ENCODE measurements at regions not wholly inside any gene's neighbourhood (a gene's known extent, or its start where the extent isn't known, plus 50 kb on each side); places are given as distances from the start of the nearest gene placed in this dataset.

- no peak for DNase-seq (ENCODE audit: low spot score)
- H3K27ac ChIP-seq = no peak overlapping the region
- no peak overlapping the region for H3K4me2 ChIP-seq
- H3K9me2 ChIP-seq (replicated peaks; ENCODE audit: insufficient read depth) = no peaks in the 10 kb centered on the region
- no peaks in the 10 kb centered on the region for H3K9me3 ChIP-seq (ENCODE audit: low read depth)
- no peaks in the 10 kb centered on the region for H3K27me3 ChIP-seq
- no peak overlapping the region for H3K4me3 ChIP-seq
- peaks cover 7% of the 10 kb centered on the region for H3K4me1 ChIP-seq (ENCODE audit: insufficient read depth)
- H3K79me2 ChIP-seq = no peaks in the 10 kb centered on the region
- H3K36me3 ChIP-seq (replicated peaks; ENCODE audit: insufficient read depth, low read depth) = no peaks in the 10 kb centered on the region
- H2AFZ ChIP-seq = no peak overlapping the region
- H4K20me1 ChIP-seq (ENCODE audit: insufficient read depth, poor library complexity, severe bottlenecking) = no peaks in the 10 kb centered on the region
- TF ChIP-seq CTCF (IDR thresholded peaks at IDR 0.05; ENCODE audit: poor library complexity) (no peak), EZH2phosphoT487 (IDR thresholded peaks at IDR 0.05; ENCODE audit: low read depth, severe bottlenecking, unreplicated experiment) (no peak), EZH2 (IDR thresholded peaks at IDR 0.05; ENCODE audit: borderline replicate concordance) (no peak)
- WGBS (ENCODE audit: low lambda C conversion rate, missing lambda C conversion rate) = 86% methylated on average over 4 of the region's 4 CpGs
Observed at GRCh38 chr2:198232281-198232680, 427.9 kb downstream of the PLCL1 start.

GRCh38 chr2:198231562-198231961 is 427.2 kb downstream of the PLCL1 start:
- Histone ChIP-seq H4K20me1 (ENCODE audit: insufficient read depth, poor library complexity, severe bottlenecking) (no peaks in the 10 kb centered on the region), H3K9me3 (ENCODE audit: low read depth) (no peaks in the 10 kb centered on the region), H3K9me2 (replicated peaks; ENCODE audit: insufficient read depth) (no peaks in the 10 kb centered on the region), H3K27ac (no peak overlapping the region), H3K79me2 (no peaks in the 10 kb centered on the region), H3K36me3 (replicated peaks; ENCODE audit: insufficient read depth, low read depth) (no peaks in the 10 kb centered on the region), H3K4me3 (no peak overlapping the region), H3K27me3 (no peaks in the 10 kb centered on the region), H3K4me2 (no peak overlapping the region), H3K4me1 (ENCODE audit: insufficient read depth) (peaks cover 7% of the 10 kb centered on the region), H2AFZ (no peak overlapping the region)
- WGBS (ENCODE audit: low lambda C conversion rate, missing lambda C conversion rate) = 100% methylated on average over 1 of the region's 1 CpG
- TF ChIP-seq EZH2 (IDR thresholded peaks at IDR 0.05; ENCODE audit: borderline replicate concordance) = no peak
- no peak for TF ChIP-seq CTCF (IDR thresholded peaks at IDR 0.05; ENCODE audit: poor library complexity)
- no peak for TF ChIP-seq EZH2phosphoT487 (IDR thresholded peaks at IDR 0.05; ENCODE audit: low read depth, severe bottlenecking, unreplicated experiment)
- no peak for DNase-seq (ENCODE audit: low spot score)

- Histone ChIP-seq H3K4me2 (no peak overlapping the region), H3K27me3 (no peaks in the 10 kb centered on the region), H2AFZ (no peak overlapping the region), H3K36me3 (replicated peaks; ENCODE audit: insufficient read depth, low read depth) (no peaks in the 10 kb centered on the region), H3K9me2 (replicated peaks; ENCODE audit: insufficient read depth) (no peaks in the 10 kb centered on the region), H3K4me1 (ENCODE audit: insufficient read depth) (no peaks in the 10 kb centered on the region), H3K27ac (no peak overlapping the region), H4K20me1 (ENCODE audit: insufficient read depth, poor library complexity, severe bottlenecking) (no peaks in the 10 kb centered on the region), H3K4me3 (no peak overlapping the region), H3K79me2 (no peaks in the 10 kb centered on the region), H3K9me3 (ENCODE audit: low read depth) (no peaks in the 10 kb centered on the region)
- whole genome bisulfite sequencing (ENCODE audit: low lambda C conversion rate, missing lambda C conversion rate) = 77% methylated on average over 4 of the region's 4 CpGs
- DNase-seq (ENCODE audit: low spot score) = no peak
- TF ChIP-seq EZH2 (IDR thresholded peaks at IDR 0.05; ENCODE audit: borderline replicate concordance) = no peak
- no peak for TF ChIP-seq EZH2phosphoT487 (IDR thresholded peaks at IDR 0.05; ENCODE audit: low read depth, severe bottlenecking, unreplicated experiment)
Observed at GRCh38 chr2:198220763-198221610, 416.6 kb downstream of the PLCL1 start.

- Histone ChIP-seq H3K9me3 (ENCODE audit: low read depth) (no peaks in the 10 kb centered on the region), H3K4me3 (no peak overlapping the region)
Observed at GRCh38 chr2:198219292-198219691, 414.9 kb downstream of the PLCL1 start.

More at GRCh38 chr2:198219292-198219691, 414.9 kb downstream of the PLCL1 start:
- no peaks in the 10 kb centered on the region for H3K27me3 ChIP-seq
- H3K4me2 ChIP-seq = no peak overlapping the region
- 74% methylated on average over 2 of the region's 2 CpGs for WGBS (ENCODE audit: low lambda C conversion rate, missing lambda C conversion rate)
- no peak overlapping the region for H2AFZ ChIP-seq
- no peak for TF ChIP-seq EZH2 (IDR thresholded peaks at IDR 0.05; ENCODE audit: borderline replicate concordance)
- no peak for TF ChIP-seq CTCF (IDR thresholded peaks at IDR 0.05; ENCODE audit: poor library complexity)
- TF ChIP-seq EZH2phosphoT487 (IDR thresholded peaks at IDR 0.05; ENCODE audit: low read depth, severe bottlenecking, unreplicated experiment) = no peak
- no peaks in the 10 kb centered on the region for H4K20me1 ChIP-seq (ENCODE audit: insufficient read depth, poor library complexity, severe bottlenecking)
- no peaks in the 10 kb centered on the region for H3K79me2 ChIP-seq
- H3K4me1 ChIP-seq (ENCODE audit: insufficient read depth) = no peaks in the 10 kb centered on the region
- H3K27ac ChIP-seq = no peak overlapping the region
- DNase-seq (ENCODE audit: low spot score) = no peak
- no peaks in the 10 kb centered on the region for H3K36me3 ChIP-seq (replicated peaks; ENCODE audit: insufficient read depth, low read depth)
- H3K9me2 ChIP-seq (replicated peaks; ENCODE audit: insufficient read depth) = no peaks in the 10 kb centered on the region

Measured in hepatocyte (in vitro differentiated cells).